CD4-positive, alpha-beta T cell treated with Interleukin-17A for 4 hours (primary cell): ENCODE measurements at regions not wholly inside any gene's neighbourhood (a gene's known extent, or its start where the extent isn't known, plus 50 kb on each side); places are given as distances from the start of the nearest gene placed in this dataset.

Source experiments
- DNase-seq: peaks from one replicate; pipeline ENCODE4 v3.0.0-alpha.2; 2020; ENCODE audit warnings: mixed read lengths

DNA sequence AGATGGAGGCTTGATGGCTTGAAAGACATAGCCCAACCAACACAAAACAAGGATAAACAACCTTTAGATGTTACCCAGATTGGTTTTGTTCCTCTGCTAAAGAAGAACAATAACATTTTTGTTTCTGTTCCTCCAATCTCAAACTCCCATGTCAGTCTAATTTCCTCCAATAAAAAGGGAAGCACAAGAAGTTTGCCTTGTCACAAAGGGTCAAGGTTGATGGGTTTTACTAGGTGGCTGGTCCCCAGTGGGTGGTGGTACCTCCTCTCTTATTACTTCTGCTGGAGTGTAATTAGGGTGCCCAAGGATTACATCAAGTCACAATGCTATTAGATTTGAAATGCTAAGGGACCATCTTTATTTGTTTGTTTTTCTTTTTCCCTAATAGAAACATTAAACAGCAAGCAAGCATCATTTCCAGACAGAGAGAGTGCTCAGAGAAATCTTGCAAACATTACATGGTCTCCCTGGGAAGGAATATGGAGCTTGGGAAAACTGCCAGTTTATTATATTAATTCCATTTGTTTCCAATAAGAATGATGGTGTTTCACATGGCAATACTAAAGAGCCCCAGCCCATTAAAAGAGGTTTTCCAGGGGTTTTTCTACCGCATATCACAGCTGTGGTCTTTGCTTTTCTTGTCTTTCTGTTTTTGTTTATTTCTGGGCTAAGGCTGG is 78.3 kb upstream of the AOAH start:
- no peak for DNase-seq

DNA sequence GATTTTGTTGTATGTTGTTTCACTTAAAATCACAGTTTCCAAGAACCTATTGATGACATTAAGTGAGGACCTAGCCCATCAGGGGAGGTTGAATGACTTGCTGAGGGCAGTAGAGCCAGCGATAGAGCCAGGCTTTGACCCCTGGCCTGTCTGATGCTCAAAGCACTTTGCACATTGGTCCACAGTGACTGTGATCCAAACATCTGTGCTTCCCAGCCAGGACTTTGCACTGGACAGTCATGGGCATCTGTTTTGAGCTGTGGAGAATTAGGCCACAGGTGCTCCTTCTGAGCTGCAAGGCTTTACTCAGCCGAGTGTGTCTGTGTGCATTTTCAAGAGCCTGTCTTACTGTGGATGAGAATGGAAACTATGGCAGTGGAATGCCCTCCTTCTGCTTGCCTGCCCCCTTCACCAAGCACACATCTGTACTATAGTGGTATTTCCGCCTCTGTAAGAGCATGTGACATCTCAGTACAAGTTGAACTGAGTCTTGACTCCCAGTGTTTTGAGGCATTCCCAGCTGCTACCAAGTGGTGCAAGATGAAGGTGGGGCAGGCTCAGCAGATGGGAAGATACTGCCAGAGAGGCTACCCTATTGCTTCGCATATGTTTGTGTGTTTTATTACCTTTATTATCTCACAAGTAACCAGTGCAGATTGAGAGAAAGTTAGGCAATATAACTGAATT is 72.7 kb upstream of the AOAH start:
- no peak for DNase-seq

- no peak for DNase-seq
These were observed 71.2 kb upstream of the AOAH start for GRCh38 chr7:36795451-36796021.

- DNase-seq = no peak
These were observed 70.4 kb upstream of the AOAH start for GRCh38 chr7:36794689-36795088.

DNA sequence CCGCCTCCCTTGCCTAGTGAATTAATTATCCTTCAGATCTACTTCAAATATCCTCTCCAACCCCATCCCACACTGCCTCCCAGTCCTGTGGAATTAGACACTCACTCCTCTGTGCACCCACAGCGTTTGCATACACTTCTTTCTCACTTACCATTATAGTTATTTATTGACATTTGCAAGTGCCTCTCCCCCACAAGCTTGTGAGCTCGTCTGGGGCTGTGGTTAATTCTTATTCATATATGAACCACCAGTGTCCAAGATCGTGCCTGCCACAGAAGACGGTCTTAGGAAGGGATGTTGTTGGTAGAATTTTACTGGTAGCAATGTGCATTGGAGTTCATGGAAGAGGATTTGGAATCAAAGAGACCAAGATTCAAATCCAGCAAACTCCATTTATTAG is 68.1 kb upstream of the AOAH start:
- no peak for DNase-seq

- DNase-seq = peak; percentile 48
These were observed 66.1 kb upstream of the AOAH start for GRCh38 chr7:36790311-36790787.

- DNase-seq = no peak
These were observed 64.7 kb upstream of the AOAH start for GRCh38 chr7:36788825-36789470.

DNA sequence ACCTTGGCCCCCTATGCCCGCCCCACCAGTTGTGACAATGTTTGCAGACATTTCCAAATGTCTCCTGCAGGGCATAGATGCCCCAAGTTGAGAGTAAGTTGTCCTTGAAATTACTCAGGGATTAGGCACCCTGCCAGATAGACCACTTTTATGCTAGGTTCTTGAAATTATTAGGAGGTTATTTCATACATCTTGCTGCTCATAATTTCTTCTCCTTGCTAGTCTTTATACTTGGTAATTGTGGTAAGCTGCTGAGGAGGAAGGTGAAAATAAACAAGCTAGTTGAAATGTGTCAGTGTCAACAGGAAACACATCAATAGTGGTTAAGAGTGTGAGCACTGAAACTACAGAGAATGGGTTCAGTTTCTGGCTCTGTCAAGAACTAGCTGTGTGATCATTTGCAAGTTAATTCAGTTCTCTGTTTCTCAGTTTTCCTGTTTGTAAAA is 63.7 kb upstream of the AOAH start:
- no peak for DNase-seq

DNA sequence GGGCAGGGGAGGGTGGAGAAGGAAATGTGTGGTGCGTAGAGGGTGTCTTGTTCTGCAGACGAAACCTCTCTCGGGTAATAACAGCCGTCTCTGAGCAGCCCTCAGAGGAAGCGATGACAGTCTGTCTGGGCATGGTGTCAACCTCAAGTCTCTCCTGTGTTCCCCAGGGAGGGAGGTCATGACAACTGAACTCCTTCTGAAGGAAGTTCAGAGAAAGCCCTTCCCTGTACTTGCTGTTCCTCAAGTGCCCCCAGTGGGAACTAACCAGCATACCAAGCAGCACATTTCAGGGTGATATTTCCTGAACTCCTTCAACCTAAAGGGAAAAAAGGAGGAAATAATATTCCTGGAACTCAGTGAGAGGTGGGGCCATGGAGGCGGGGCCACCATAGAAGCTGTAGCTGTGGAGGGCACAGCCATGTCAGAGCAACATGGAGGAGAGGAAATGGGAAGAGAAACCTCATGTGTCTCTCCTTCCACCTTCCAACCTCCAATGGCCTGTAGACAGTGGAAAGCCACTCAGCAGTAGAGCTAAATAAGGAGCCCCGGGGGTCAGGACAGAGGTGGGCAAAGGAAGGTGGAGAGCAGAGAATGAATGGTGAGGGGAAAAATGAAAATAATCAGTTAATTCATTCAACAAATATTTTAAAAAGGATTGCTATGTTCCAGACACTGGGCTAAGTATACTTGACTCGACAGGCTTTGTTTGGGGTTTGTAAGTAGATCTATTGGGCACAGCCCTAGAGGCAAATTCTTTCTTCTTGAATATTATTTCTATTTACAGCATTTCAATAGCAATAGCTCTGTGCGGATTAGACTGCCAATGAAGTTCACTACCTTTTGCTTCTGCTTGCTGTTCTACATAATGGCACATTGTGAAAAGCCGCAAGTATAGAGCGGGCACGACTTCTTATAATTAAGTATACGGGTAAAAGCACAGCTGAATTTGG is 61.0 kb upstream of the AOAH start:
- DNase-seq = peak; percentile 74

- DNase-seq = peak; percentile 44
These were observed 56.9 kb upstream of the AOAH start for GRCh38 chr7:36781011-36781738.

GRCh38 chr7:36777855-36778254 is 53.6 kb upstream of the AOAH start:
- no peak for DNase-seq

DNA sequence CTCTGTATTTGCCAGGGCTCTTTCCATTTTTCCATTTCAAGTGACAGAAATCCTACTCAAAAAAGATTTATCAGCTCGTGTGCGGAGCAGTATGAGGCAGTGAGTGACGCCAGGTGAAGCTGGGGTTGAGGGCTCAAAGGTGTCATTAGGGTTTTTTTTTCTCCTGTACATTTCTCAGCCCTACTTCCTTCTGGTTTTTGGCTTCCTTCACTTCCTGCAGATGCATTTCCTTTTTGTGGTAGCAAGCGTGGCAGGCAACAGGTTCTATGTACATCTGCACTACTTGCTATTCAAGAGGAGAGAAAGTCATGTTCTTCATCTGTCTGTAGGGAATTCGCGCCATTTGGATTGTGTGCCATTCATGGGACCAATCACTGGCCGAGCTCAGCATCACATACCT is 52.8 kb upstream of the AOAH start:
- DNase-seq = peak; percentile 61

DNA sequence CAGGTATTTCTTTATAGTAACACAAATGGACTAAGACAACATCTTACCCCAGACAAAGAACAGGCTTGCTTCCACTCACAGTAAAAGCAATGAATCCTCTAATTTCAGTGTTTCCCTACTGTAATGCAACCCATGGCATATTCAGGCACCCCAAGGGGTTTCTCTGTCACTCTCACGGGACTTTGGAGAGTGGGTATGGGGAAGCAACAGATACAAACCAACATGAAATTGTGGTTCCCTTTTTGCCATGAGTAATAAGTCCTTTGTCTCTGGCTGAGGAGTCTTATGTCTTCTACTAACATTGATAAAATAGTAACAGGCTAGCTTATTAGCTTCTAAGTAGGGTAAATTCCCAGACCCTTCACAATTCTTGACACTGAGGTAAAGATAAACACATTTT is 51.4 kb upstream of the AOAH start:
- no peak for DNase-seq

DNA sequence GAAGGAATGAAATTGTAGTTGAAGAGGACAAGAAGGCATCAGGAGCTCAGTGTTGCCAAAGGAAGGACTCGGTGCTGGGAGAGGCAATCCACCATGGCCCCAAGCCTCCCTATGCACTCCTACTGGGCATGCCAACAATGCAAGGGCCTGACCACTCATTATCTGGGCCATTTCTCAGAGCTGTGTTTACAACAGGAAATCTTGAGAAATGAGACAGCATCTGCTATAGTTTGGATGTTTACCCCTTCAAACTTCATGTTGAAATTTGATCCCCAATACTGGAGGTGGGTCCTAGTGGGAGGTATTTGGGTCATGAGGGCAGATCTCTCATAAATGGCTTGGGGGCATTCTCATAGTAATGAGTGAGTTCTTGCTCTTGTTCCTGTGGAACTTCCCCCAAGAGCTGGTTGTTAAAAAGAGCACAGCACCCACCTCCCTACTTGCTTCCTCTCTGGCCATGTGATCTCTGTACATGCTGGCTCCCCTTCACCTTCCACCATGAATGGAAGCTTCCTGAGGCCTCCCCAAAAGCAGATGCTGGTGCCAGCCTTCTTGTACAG is 50.8 kb upstream of the AOAH start:
- no peak for DNase-seq
